Suprapubic skin (tissue), 4 donors: ENCODE measurements at regions not wholly inside any gene's neighbourhood (a gene's known extent, or its start where the extent isn't known, plus 50 kb on each side); places are given as distances from the start of the nearest gene placed in this dataset.

Source experiments
- CTCF ChIP-seq, 2 donors: fragments of 200-600 bp in 1 of 2; fragments of 450-650 bp in 1 of 2; sonication (generic) in 1 of 2; IDR thresholded peaks; one replicate each; pipeline ENCODE4 v1.5.1; 2016 to 2019; ENCODE audit warnings: antibody characterized with exemption in 2 of 2, mild to moderate bottlenecking in 1 of 2, moderate library complexity in 1 of 2
- EP300 ChIP-seq: sonication (generic); formaldehyde crosslinking; IDR thresholded peaks from one replicate; pipeline ENCODE4 v1.6.1; 2017; ENCODE audit warnings: antibody characterized with exemption
- POLR2AphosphoS5 ChIP-seq, 3 donors: sonication (generic); formaldehyde crosslinking; IDR thresholded peaks; one replicate each; pipeline ENCODE4 v1.6.1; 2017; ENCODE audit warnings: antibody characterized with exemption in 3 of 3

DNA sequence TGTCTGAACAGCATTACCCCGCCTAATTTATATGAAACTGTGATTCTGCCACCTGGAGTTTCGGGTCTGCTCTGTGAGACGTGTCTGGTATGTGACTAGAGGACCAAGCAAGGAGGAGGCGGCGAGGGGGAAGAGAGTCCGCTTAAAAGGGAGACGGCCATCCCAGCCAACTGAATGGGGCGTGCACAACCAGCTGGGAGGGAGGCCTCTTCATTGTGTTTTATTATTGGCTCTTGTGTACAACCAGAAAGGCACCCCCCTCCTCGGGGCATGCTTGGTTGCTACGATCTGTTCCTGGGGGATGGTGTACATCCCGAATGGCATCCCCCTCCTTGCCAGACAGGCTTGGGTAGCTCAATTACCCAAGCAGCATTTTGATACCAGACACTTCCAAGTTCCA, 384.5 kb upstream of the SALL1 start:
- TF ChIP-seq CTCF (IDR thresholded peaks at IDR 0.05), result no peak
- no peak for TF ChIP-seq EP300
- TF ChIP-seq POLR2AphosphoS5 (IDR thresholded peaks at IDR 0.05), result no peak
